GM12864 (cell line): ENCODE measurements at regions not wholly inside any gene's neighbourhood (a gene's known extent, or its start where the extent isn't known, plus 50 kb on each side); places are given as distances from the start of the nearest gene placed in this dataset.

Experiments used
- DNase-seq: peaks from one replicate; pipeline ENCODE4 v3.0.0-alpha.2; 2011; ENCODE audit warnings: low read depth
- H3K4me3 ChIP-seq: 2 replicates; pipeline ENCODE4 v1.5.1; 2011; ENCODE audit warnings: mild to moderate bottlenecking, low read depth, low read length, control low read depth
- TF ChIP-seq, protein P1 (sequence below): IDR thresholded peaks from 2 replicates; pipeline ENCODE4 v1.5.1; 2011; ENCODE audit warnings: low read depth, mild to moderate bottlenecking, moderate library complexity, low read length, control low read depth, inconsistent platforms; ENCODE audit errors: missing control alignments

DNA sequence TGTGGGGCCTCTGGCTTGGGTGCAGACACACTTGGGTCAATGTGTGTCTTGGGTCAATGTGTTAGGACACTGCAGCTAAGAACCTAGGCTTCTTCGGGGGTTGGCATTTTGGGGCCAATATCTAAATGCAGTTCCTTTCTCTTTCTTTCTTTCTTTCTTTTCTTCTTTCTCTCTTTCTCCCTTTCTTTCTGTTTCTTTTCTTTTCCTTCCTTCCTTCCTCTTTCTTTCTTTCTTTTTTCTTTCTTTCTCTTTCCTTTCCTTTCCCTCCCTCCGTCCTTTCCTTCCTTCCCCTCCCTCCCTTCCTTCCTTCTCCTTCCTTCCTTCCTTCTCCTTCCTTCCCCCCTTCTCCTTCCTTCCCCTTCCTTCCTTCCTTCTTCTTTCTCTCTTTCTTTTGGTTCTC, 57.7 kb upstream of the OSR1 start:
- no peak overlapping the region for H3K4me3 ChIP-seq
- DNase-seq, result no peak
- TF ChIP-seq, protein P1, sequence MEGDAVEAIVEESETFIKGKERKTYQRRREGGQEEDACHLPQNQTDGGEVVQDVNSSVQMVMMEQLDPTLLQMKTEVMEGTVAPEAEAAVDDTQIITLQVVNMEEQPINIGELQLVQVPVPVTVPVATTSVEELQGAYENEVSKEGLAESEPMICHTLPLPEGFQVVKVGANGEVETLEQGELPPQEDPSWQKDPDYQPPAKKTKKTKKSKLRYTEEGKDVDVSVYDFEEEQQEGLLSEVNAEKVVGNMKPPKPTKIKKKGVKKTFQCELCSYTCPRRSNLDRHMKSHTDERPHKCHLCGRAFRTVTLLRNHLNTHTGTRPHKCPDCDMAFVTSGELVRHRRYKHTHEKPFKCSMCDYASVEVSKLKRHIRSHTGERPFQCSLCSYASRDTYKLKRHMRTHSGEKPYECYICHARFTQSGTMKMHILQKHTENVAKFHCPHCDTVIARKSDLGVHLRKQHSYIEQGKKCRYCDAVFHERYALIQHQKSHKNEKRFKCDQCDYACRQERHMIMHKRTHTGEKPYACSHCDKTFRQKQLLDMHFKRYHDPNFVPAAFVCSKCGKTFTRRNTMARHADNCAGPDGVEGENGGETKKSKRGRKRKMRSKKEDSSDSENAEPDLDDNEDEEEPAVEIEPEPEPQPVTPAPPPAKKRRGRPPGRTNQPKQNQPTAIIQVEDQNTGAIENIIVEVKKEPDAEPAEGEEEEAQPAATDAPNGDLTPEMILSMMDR, result no peak

DNA sequence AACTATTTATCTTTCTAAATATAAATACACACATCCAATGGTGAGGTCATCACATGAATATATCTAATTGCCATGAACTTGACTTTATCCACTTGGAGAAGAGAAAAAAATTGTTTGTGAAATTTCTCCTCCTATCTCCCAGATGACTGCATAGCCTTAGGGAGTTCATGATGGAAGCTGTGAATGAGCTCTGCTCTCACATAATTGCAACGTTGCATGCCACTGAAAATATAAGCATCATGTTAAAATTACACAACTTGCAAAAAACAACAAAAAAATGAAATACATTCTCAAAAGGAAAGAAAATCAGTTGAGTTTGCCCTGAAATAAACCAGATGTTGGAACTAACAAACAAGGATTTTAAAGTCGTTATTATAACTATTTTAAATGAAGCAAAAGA, 50.6 kb upstream of the OSR1 start:
- TF ChIP-seq, protein P1, result no peak
- H3K4me3 ChIP-seq, result no peak overlapping the region
- no peak for DNase-seq

DNA sequence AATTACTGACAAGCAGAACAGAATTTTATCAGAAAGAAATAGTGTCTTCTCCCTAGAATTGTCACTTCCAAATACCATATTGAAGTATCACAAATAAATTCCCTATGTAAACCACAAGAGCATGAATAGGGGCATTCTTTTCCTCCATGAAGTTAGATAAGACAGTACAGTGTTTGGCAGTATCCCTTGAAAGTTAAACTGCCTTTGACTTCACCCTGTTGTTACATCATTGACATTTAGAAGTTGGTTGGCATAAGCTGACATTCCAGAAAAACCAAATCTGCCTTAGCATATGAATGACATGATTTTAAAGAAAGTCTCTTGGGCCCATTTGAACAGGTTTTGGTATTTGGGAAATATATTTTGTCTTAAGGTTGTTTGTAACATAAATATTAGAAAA, 50.2 kb upstream of the OSR1 start:
- H3K4me3 ChIP-seq, result no peak overlapping the region
- no peak for DNase-seq
- TF ChIP-seq, protein P1, result no peak
